HG03521 (cell line): ENCODE measurements at regions not wholly inside any gene's neighbourhood (a gene's known extent, or its start where the extent isn't known, plus 50 kb on each side); places are given as distances from the start of the nearest gene placed in this dataset.

Source experiments
- ATAC-seq: cut with Tn5 transposase; IDR thresholded peaks from one replicate; pipeline ENCODE4 v1.9.1; 2021; ENCODE audit warnings: mild to moderate bottlenecking, moderate library complexity; ENCODE audit not compliant: unreplicated experiment

DNA sequence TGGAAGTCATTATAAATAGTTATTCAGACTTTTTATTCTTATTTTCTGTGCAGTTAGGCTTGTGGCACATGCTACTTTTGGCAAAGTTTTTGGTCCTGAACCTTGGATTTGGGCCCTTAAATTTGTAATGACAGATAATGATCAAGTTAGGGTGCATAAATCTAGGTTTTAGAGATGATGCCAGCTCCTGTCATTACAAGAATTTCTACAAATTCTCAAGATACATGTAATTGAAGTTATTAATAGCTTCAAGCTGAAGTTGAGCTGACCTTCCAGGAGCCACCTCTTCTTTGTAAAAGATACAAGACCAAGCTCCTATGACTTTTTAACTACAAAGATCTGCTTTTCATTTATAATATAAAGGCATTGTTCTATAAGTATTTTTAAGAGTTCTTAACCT is 255.6 kb upstream of the UGT8 start:
- ATAC-seq: no peak

DNA sequence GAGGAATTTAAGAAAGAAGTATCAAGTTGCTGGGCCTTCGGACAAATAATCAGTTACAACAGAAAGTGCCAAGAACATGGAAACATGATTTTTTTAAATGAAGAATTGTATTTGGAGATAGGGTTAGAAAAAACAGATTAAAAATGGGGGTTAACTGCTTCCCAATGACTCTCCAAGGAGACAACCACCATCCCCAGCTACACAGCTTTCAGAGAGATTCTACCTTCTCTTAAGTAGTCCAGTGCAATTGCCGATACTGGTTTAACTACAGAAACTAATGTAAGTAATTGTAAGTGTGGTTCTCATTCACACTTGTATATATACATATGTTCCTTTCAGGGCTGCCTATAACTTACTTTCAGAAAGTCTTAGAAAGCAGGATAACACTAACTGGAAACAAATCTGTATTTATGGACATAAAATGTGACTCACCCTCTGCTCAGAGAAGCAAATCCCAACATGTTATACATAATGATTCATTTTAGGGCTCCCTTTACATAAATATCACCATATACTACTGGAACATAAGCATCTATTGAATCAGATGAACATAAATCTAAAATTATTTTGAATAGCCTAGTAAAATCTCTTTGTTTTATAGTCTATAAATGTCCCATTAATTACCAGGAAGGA is 248.9 kb upstream of the UGT8 start:
- ATAC-seq: no peak

DNA sequence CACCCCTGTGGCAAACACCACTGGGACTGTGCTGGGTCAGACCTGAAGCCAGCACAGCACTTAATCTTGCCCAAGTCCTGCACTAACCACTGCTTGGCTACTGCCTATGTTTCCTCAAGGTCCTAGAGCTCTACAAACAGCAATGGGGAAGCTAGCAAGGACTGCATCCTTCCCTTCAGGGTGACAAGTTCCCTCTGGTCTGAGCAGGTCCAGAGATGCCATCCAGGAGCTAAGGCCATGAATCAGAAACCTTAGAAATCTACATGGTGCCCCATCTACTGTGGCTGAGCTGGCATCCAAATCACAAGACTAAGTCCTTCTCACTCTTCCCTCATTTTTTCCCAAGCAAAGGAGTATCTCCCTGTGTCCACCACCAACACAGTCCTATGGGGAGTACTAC is 239.7 kb upstream of the UGT8 start:
- no peak for ATAC-seq

DNA sequence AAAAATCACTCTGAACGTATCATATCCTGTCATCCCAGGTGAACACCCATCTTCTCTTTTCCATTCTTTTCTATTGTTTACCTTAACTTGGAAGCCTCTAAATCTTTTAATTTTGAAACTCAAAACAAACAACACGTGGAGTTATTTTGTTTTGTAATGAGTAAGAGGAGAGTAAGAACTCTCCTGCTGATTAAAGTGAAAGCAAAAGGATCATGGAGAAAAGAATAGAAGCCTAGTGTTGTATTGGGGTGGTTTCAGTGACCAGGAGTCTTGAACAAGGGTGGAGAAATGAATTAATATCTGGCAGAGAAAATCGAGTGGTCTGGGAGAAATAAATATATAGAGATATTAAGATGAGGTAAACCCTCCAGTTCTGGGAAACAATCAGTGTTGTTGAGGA is 237.4 kb upstream of the UGT8 start:
- ATAC-seq: no peak

DNA sequence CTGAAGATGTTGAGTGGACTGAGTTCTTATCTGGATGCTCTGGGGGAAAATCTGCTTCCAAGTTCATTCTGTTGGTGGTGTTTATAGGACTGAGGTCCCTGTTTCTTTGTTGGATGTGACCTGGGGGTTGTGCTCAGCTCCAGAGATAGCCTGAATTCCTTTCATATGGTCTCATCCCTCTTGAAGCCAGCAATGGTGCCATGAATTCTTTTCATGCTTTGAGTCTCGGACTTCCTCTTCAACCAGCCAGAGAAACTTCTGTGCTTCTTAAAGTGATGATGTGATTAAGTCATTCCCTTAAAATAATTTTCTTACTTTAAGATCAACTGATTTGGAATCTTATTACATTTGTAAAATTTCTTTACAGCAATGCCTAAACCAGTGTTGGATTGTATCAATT is 233.8 kb upstream of the UGT8 start:
- ATAC-seq: no peak

DNA sequence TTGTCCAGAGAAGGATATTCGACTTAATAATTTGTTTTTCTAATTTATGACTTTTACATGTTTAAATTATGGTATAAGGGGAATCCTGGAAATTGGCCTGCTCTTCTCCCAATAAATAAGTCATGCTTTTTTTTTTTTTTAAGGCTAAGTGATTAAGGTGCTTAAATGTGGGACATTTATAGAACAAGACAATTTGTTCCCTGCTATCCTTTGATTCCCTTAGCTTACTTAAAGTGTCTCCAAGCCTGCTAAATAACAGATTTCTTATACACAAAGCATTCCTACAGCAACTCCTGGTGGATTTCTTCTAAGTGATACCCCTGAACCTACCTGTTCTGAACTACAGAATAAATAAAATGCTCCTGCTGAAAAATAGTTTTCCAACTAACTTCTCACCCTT is 233.0 kb upstream of the UGT8 start:
- no peak for ATAC-seq

DNA sequence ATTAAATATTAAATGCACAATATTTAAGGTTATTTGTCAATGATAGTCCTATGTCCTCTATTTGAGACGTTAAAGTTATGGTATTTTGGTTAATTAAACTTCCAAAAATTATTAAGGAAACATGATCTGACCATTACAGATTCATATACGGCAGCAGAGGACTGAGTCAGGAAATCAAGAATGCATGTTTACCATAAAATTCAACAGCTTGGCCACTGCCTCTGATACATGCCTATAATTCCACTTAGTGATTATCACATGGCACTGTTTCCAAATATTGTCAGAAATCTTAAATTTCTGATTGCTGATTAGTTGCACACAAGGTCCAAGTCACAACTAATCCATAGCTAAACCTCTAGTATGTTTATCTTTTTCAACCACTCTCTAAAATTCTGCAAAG is 232.2 kb upstream of the UGT8 start:
- no peak for ATAC-seq

DNA sequence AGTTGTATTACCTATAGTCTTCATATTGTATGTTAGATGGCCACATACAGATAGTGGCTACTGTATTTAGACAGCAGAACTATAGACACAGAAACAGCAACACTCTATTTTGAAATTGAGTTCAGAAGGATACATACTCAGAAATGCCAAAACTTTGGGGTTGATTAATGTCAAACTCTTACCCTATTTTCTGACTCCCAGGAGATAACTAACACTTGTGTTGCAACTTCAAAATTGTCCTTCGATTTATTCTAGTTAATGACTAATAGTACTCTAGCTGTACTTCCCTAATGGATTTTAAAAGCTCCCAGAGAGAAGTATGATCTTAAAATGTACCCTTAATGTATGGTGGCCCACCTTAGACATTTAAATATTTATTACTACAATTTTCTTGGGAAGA is 229.9 kb upstream of the UGT8 start:
- no peak for ATAC-seq

DNA sequence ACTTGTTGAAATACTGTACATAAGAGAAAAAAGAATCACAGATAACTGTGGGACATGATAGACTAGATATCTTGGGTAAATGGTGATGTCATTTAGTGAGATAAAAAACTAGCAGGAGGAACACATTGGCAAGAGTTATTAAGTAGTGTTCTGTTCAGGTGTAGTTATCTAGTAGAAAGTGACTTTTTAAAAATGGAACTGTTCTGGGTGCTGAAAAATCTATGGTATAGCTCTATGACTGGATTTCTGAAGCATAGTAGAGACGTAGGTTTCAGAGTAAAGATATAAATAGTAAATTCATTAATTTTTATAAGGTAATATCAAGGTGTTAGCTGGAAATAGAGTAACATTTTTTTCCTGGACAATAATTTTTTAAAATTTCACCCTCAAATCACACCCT is 225.1 kb upstream of the UGT8 start:
- no peak for ATAC-seq

DNA sequence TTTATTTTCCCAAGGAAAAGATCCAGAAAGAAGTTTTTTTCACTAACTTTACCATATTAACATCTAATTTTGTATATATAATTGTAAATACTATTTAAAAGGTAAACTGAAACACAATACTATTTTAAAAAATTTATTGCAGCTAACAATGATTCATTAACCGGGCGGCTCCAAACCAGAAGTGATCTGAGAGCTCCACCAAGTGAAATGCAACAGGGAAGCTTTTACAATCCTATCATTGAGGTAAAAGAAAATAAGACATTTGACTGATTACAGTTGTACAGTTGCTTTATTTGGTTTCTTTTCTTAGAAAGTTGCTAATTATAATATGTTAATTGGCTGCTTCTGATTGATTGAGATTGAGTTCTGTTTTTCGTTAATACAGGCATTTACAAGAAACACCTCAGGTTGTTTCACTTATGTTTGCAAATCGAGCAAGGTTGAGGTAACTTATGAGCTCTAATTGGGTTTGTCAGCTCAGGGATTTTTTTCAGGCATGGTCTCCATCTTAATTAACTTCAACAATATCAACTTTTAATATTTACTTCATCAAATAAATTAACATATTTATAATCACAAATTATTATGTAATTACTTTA is 220.2 kb upstream of the UGT8 start:
- no peak for ATAC-seq

DNA sequence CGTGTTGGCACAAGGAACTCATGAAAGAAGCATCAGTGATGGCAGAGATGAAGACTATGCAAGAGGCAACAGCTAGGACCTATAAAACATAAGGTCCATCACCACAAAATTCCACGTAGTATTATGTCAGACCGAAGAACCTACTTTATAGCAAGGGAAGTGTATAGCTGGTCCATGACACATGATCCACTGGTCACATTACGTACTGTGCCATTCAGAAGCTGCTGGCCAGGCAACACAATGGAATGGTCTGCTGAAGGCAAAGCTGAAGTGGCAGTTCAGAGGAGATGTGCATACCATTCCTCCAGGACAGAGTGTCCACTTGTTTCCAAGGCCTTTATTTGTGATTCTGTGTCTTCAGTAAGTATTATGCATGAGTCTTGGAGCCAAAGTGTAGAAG is 215.5 kb upstream of the UGT8 start:
- ATAC-seq: no peak

DNA sequence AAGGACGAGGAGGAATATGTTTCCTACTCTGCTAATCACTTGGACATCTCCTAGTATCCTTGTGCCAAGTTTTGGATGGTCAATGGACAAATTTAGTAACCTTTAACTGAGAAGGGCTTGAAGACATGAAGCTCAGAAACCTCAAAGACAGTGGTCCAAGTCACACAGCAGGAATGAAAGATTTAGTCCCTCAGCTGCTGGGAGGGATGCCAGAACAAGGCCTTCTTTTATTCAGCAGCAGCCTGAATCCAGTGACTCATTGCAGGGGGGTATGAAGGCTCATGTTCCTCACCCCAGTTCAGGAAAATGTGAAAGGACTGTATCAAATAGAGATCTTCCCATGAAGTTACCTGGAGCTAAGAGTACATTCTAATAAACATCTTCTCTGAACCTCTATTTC is 214.9 kb upstream of the UGT8 start:
- no peak for ATAC-seq

DNA sequence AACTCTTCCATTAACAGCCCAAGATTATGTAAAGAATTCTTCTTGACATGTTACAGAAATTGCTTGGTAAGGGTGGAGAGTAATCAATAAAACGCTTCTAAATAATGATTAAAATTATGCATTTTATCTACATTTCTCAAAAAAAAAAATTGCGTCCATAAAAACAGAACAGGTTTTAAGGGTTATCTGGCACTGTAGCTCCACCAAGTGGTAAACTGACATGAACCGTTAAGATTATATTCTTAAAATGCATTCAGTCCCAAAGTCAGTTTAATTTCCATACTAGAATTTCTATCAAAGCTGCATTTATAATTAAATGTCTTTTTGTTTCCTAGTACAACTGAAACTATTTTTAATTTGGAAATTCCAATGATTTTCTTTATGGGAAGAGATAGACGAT is 214.0 kb upstream of the UGT8 start:
- ATAC-seq: no peak

DNA sequence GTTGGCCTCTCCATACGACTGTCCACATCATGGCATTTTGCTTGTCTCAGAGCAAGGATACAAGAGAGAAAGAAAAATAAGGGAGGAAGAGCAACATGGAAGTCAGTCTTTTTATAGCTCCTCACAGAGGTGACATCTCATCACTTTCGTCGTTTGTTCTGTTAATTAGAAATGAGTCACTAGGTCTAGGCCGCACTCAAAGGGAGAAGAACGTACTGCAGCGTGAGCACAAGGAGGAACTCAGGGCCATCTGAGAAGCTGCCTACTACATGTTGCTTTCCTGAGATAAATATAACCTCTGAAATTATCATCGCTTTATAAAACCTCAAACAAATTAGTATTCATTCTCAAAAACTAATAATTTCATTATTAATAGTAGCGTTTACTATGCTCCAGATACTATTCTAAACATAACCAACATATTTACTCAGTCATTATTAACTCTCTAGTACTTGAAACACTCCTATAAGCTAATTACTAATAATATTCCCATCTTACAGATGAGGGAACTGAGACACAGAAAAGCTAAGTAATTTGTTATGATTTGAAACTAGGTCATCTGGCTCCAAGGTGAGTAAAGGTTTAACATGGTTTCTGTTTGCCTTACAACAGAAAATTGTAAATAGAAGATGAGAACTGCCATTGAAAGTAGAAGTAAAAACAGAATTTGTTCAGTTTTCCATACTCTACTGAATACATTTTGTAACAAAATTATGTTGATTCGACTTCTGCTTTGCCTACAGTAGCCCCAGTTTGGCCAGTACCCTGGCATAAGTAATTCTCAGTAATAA is 213.2 kb upstream of the UGT8 start:
- no peak for ATAC-seq

DNA sequence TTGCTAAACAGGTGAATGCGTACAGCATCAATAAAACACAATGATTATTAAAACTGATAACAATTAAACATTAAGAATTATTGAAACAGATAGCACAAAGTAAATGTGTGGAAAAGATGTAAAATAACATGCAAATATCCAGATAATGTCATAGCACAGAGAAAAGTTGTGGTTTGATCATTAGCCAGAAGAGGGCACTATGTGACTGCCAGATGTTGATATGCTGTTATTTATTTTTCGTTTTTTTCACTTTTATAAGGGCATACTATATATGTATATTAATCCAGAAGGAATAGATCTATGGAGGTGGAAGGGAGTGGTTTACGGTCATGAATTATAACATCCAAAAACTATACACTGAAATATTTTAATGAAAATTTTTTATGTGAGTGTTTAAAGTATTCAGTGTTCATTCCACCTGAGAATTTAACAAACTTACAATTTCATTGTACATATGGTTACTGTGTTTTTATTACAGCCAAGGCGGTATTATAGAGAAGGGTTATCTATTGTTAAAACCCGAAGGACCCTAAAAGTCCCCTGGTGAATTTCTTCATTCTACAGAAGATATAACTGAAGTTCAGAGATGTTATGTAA is 211.9 kb upstream of the UGT8 start:
- ATAC-seq: no peak

DNA sequence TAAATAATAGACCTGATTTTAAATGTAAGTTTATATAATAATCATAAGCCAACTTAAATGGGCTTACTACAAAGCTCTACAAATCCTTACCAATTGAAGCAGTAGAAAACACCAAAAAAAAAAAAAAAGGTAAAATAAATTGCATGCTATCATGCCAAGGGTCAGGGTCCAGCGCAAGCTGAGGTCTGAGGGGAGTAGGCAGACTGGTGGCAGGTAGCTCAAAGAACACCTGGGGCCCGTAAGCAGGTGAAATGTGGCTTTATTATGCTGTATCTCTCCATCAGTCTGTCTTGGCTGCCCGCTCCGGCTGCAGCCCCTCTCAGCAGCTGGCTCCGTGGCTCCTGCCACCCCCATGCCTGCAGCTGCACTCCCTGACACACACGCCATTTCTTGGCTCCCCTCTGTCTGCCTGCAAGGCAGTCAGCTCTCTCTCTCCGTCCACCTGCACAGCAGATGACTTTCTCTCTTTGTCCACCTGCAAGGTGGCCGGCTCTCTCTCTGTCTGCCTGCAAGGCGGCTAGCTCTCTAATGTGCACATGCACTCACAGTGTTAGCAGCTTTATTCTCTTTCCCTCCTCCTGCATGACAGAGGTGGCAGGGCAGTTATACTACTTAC is 209.4 kb upstream of the UGT8 start:
- ATAC-seq: no peak

DNA sequence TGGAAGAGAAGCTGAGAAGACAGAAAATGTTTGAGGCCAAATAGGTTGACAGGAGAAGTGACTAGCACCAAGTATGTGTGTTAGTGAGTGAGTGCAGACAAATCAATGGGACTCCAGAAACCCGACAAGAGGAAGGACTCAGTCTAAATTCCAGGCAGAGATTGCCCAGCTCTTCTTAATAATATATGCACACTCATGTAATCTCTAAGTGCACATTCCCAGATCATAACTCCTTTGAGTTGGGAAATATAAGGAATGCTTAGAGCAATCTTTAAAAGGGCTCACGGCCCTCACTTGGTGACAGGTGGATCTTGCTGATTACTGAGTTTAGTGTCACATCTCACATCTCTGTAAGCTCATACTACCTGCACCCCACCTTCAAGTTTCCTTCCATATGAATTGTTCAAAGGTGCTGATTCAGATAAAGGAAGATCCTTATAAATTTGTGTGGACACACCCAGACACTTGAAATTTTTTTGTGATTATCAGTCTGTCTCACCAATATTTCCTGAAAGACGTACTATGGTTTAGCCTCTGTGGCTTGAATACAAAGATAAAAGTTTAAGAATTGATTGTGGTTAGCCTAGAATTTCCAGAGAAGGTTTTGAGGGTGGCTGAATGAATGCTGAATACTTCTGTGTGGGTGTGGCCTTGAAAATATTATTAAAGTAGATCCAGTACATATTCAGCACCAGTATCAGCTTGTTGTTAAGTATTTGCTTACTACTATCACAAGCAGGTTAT is 205.1 kb upstream of the UGT8 start:
- ATAC-seq: no peak

DNA sequence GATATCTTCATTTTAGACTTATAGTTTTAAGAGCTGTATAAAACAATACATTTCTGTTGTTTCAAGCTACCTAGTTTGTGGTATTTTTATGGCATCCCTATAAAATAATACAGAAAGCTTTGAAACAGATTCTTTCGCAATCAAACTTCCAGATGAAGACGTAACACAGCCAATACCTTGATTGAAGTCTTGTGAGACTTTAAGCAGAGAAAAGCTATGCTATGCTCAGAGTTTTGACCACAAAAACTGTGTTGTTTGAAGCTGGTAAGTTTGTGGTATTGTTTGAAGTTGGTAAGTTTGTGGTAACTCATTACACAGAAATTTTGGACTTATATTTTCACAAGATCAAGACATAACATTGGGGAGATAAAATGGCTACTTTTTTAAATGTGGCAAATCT is 201.8 kb upstream of the UGT8 start:
- ATAC-seq: no peak

DNA sequence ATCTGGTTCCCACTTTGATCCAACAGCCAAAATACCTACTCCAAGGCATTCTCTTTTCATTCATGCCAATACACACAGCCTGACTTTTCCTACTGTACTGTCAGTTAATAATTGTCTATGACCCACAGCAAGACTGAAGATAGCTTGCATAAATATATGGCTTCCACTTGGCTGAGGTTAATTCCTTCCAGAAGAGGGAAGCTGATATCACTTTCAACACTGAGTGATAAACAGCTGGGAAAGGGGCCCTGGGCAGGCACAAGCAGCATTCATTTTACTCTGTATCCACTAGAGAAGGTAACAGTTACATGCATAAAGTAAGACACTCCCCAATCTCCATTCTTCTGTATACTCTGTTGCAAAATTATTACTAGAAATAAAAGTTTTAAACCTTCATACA is 200.2 kb upstream of the UGT8 start:
- no peak for ATAC-seq

DNA sequence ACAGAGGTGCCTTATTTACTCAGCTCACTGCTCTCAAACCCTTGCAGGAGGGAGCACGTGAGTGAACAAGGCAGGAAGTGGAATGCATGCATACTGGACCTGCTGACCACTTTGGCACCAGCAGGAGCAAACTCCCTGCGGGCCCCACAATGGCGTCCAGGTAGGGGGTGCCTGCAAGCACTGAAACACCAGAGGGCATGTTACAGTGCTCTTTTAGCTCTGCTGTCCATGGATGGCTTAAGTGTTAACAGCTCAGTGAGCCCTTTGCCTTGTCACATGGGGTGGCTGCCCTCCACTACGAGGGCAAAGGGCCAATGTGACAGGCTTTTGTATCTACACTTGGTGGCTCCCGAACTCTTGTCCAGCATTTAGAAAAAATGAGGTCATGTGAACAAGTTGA is 199.5 kb upstream of the UGT8 start:
- ATAC-seq: no peak

DNA sequence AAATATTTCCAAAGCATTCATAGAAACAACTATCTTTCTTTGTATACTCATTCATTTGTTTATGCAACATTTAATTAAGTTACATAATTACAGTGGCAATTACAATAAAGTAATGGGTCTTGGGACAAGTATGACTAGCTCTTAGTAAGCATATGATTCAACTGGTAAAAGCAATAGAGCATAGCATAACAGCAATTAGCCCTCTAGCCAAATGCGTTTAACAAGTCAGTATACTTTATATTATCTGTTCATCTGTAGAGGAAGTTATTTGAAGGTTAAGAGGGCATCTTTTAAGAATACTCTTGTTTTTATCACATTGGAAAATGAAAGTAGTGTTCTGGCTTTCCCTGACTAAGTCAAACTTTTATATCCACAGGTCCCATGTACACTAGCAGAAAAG is 198.1 kb upstream of the UGT8 start:
- ATAC-seq: no peak
